Lower leg skin (tissue), 4 donors: ENCODE measurements at regions not wholly inside any gene's neighbourhood (a gene's known extent, or its start where the extent isn't known, plus 50 kb on each side); places are given as distances from the start of the nearest gene placed in this dataset.
"Not testable (repeated sequence)": the region's sequence is repeated elsewhere in the genome, so short reads cannot be mapped to it uniquely, and the experiment has no call there.

Source experiments
- DNase-seq, 2 donors: peaks; one replicate each; pipeline ENCODE4 v3.0.0-alpha.2; 2019; ENCODE audit warnings: low spot score in 2 of 2
- H3K4me3 ChIP-seq: fragments of 200-600 bp; sonication (generic); 2 replicates; pipeline ENCODE4 v1.5.1; 2017; ENCODE audit warnings: mild to moderate bottlenecking, low read depth; ENCODE audit not compliant: poor library complexity, severe bottlenecking
- POLR2A ChIP-seq, 2 donors: fragments of 450-650 bp; IDR thresholded peaks; one replicate each; pipeline ENCODE4 v1.6.1; 2016 to 2017; ENCODE audit warnings: antibody characterized with exemption in 2 of 2, mild to moderate bottlenecking in 1 of 2, moderate library complexity in 1 of 2
- WGBS, 2 donors: methylation state at CpG; one replicate each; pipeline ENCODE4 v1.1.5; 2018; 5-methylcytosine and 5-hydroxymethylcytosine counted together
- intact Hi-C: fragments of 100-400 bp; cut with DNase I; formaldehyde crosslinking; loops from one replicate; pipeline ENCODE4 v1.15.0; 2023; ENCODE audit warnings: low total_unique reads
- TF ChIP-seq, protein P1 (sequence below), 3 donors: fragments of 450-650 bp; IDR thresholded peaks; one replicate each; pipeline ENCODE4 v1.5.1; 2016; ENCODE audit warnings: antibody characterized with exemption in 3 of 3, mild to moderate bottlenecking in 3 of 3, moderate library complexity in 2 of 3

DNA sequence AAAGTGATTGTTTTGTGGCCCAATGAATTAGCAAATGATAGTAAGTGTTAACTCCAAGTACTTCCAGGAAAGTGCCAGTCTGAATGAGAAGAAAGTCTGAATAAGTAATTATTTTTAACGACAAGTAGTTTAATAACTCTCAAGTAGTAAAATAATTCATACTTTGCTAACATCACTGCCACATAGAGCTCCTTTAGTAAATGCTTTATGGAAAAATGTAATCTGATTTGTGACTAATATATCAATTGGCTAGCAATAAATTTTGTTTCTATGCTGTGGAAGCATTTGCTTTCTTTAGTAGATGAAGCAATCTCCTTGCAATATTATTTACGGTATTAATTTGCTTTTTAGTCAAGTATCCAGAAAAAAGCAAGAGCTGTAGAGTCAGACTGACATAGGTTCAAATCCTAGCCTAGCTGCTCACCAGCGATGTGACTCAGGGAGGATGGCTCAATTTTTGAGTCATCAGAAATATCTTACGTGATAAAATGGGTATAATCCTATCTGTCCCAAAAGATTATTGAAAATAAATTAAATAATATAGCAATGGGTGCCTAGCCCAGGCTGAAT lies 329.3 kb downstream of the FGFR2 start:
- intact Hi-C loops = no loop called here
- no peak overlapping the region for H3K4me3 ChIP-seq
- no peak for DNase-seq
- 62 to 63% methylated on average over 4 of the region's 4 CpGs for WGBS, 2 donors
- TF ChIP-seq POLR2A (IDR thresholded peaks at IDR 0.05) = no peak
- TF ChIP-seq, protein P1, sequence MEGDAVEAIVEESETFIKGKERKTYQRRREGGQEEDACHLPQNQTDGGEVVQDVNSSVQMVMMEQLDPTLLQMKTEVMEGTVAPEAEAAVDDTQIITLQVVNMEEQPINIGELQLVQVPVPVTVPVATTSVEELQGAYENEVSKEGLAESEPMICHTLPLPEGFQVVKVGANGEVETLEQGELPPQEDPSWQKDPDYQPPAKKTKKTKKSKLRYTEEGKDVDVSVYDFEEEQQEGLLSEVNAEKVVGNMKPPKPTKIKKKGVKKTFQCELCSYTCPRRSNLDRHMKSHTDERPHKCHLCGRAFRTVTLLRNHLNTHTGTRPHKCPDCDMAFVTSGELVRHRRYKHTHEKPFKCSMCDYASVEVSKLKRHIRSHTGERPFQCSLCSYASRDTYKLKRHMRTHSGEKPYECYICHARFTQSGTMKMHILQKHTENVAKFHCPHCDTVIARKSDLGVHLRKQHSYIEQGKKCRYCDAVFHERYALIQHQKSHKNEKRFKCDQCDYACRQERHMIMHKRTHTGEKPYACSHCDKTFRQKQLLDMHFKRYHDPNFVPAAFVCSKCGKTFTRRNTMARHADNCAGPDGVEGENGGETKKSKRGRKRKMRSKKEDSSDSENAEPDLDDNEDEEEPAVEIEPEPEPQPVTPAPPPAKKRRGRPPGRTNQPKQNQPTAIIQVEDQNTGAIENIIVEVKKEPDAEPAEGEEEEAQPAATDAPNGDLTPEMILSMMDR (IDR thresholded peaks at IDR 0.05) = no peak

- TF ChIP-seq, protein P1 (IDR thresholded peaks at IDR 0.05) = no peak
- TF ChIP-seq POLR2A (IDR thresholded peaks at IDR 0.05) = no peak
- no peak for DNase-seq
- no peak overlapping the region for H3K4me3 ChIP-seq
- 87% methylated on average over 7 of the region's 7 CpGs for WGBS, 2 donors
- intact Hi-C loops = no loop called here
Measured at GRCh38 chr10:121270906-121271305, 327.3 kb downstream of the FGFR2 start.

DNA sequence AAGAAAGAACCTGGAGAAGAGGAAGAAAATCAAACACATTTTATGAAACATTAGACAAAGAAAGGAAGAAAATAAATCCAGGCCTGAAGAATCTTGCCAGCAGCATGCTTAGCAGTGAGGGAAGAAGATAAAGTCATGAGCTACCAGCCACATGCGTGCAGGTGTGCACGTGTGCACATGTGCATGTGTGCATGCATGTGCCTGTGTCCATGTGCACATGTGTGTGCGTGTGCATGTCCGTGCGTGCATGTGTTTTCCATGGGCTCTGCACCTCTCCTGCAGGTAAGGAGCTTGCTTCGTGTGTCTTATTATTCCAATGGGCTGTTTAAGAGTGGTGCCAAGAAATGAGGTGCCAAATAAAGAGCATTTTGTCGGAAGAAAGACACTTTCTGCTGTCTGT lies 322.2 kb downstream of the FGFR2 start:
- intact Hi-C loops = no loop called here
- no peak for DNase-seq
- TF ChIP-seq, protein P1 (IDR thresholded peaks at IDR 0.05) = no peak
- no peak for TF ChIP-seq POLR2A (IDR thresholded peaks at IDR 0.05)
- WGBS, 2 donors = 78 to 89% methylated on average over 7 of the region's 7 CpGs
- no peak overlapping the region for H3K4me3 ChIP-seq

- 50 to 57% methylated on average over 4 of the region's 4 CpGs for WGBS, 2 donors
- TF ChIP-seq POLR2A (IDR thresholded peaks at IDR 0.05) = no peak
- H3K4me3 ChIP-seq = no peak overlapping the region
- DNase-seq = no peak
- intact Hi-C loops = no loop called here
Measured at GRCh38 chr10:121276822-121277221, 321.4 kb downstream of the FGFR2 start.

DNA sequence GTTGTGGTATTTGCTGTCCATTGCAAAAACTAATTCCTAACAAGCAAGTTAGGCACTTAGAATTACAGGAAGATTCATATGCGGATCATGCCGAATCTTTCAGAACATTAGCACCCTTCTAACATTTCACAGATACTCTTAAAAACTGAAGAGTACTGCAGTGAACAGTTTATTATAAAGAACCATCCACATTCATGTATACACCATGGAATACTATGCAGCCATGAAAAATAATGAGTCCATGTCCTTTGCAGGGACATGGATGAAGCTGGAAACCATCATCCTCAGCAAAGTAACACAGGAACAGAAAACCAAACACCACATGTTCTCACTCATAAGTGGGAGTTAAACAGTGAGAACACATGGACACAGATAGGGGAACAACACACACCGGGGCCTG lies 319.9 kb downstream of the FGFR2 start:
- intact Hi-C loops, H3K4me3 ChIP-seq, DNase-seq: not testable (repeated sequence)
- 85 to 98% methylated on average over 3 of the region's 3 CpGs for WGBS, 2 donors

GRCh38 chr10:121281576-121281975 lies 316.7 kb downstream of the FGFR2 start:
- intact Hi-C loops = no loop called here
- TF ChIP-seq POLR2A (IDR thresholded peaks at IDR 0.05) = no peak
- TF ChIP-seq, protein P1 (IDR thresholded peaks at IDR 0.05) = no peak
- WGBS, 2 donors = 62 to 69% methylated on average over 2 of the region's 2 CpGs
- no peak overlapping the region for H3K4me3 ChIP-seq
- no peak for DNase-seq

DNA sequence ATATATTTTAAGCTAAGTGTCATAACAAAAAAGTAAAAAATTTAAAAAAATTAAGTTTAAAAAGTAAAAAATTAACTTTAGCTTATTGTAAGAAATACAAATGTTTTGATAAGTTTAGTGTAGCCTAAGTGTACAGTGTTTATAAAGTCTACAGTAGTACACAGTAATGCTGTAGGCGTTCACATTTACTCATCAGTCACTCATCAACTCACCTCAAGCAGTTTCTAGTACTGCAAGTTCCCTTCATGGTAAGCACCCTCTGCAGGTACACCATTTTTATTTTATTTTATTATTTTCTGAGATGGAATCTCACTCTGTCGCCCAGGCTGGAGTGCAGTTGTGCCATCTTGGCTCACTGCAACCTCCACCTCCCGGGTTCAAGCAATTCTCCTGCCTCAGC lies 316.0 kb downstream of the FGFR2 start:
- intact Hi-C loops = no loop called here
- TF ChIP-seq, protein P1 (IDR thresholded peaks at IDR 0.05) = no peak
- TF ChIP-seq POLR2A (IDR thresholded peaks at IDR 0.05) = no peak
- no peak overlapping the region for H3K4me3 ChIP-seq
- 85 to 89% methylated on average over 3 of the region's 3 CpGs for WGBS, 2 donors
- DNase-seq = no peak
